Stomach (tissue), 4 donors: ENCODE measurements at regions not wholly inside any gene's neighbourhood (a gene's known extent, or its start where the extent isn't known, plus 50 kb on each side); places are given as distances from the start of the nearest gene placed in this dataset.

ENCODE experiments used
- EP300 ChIP-seq: sonication (generic); formaldehyde crosslinking; IDR thresholded peaks from one replicate; pipeline ENCODE4 v1.6.1; 2017; ENCODE audit warnings: antibody characterized with exemption
- POLR2A ChIP-seq, 4 donors: fragments of 450-650 bp; IDR thresholded peaks; one replicate each; pipeline ENCODE4 v1.6.1; 2016; ENCODE audit warnings: antibody characterized with exemption in 4 of 4, control low read depth in 2 of 4, mild to moderate bottlenecking in 1 of 4, moderate library complexity in 1 of 4

GRCh38 chr9:105178076-105178475 lies 66.4 kb upstream of the SLC44A1 start:
- TF ChIP-seq POLR2A (IDR thresholded peaks at IDR 0.05) (no peak), EP300 (no peak)
